HepG2 (cell line): ENCODE measurements at regions not wholly inside any gene's neighbourhood (a gene's known extent, or its start where the extent isn't known, plus 50 kb on each side); places are given as distances from the start of the nearest gene placed in this dataset.

Experiments used
- CEBPB ChIP-seq: IDR thresholded peaks from 2 replicates; pipeline ENCODE4 v1.6.1; 2011; ENCODE audit warnings: low read depth, low read length, improper control_type of control experiment, borderline replicate concordance
- EP300 ChIP-seq, 3 experiments: sonication (generic) in 1 of 3; formaldehyde crosslinking in 1 of 3; IDR thresholded peaks; 2 replicates each; pipeline versions ENCODE4 v1.5.1 to v1.6.1; 2011 to 2020; ENCODE audit warnings: low read depth in 2 of 3, low read length in 2 of 3, borderline replicate concordance in 1 of 3, improper control_type of control experiment in 1 of 3, mild to moderate bottlenecking in 1 of 3, missing genetic modification reagents in 1 of 3, moderate library complexity in 1 of 3
- PCBP2 ChIP-seq: fragments of 200-400 bp; formaldehyde crosslinking; optimal IDR thresholded peaks from 2 replicates; pipeline ENCODE3; 2018; ENCODE audit warnings: low read length, low read depth; ENCODE audit not compliant: poor library complexity, severe bottlenecking
- RBFOX2 ChIP-seq: fragments of 200-400 bp; formaldehyde crosslinking; IDR thresholded peaks from 2 replicates; pipeline ENCODE4 v1.6.1; 2017; ENCODE audit warnings: low read depth, mild to moderate bottlenecking, low read length
- ZNF343 ChIP-seq: sonication (generic); formaldehyde crosslinking; IDR thresholded peaks from 2 replicates; pipeline ENCODE4 v1.4.0; 2020; ENCODE audit warnings: mild to moderate bottlenecking, missing genetic modification reagents
- ZNF792 ChIP-seq: IDR thresholded peaks from 2 replicates; pipeline ENCODE4 v1.6.1; 2016

DNA sequence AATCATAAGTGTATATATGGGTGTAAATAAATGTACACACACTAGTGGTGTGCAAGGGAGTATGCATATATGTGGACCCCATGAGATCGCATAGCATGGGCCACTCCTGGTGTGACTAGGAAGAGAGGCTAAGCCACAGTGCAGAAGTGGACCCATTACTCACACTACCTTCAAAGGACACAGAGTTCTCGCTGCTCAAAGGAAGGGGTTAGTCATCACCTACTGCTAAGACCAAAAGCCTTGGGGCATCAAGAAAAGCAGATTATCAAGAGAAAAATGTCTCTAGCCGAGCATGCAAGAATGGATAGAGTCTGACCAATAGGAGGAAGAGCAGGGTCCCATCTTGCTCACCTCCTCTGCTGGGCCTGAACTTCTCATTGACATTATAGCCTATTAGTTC is 195.5 kb downstream of the MAFB start:
- TF ChIP-seq ZNF343 (CRISPR knock-in tag) (no peak), PCBP2 (no peak), ZNF792 (no peak), EP300 (IDR thresholded peaks at IDR 0.05; ENCODE audit: low read depth in 2 of 2, low read length in 2 of 2) (no peak), EP300 (CRISPR knock-in tag; IDR thresholded peaks at IDR 0.05; ENCODE audit: borderline replicate concordance) (no peak), CEBPB (no peak), RBFOX2 (no peak)
